Natural killer cell (primary cell): ENCODE measurements at regions not wholly inside any gene's neighbourhood (a gene's known extent, or its start where the extent isn't known, plus 50 kb on each side); places are given as distances from the start of the nearest gene placed in this dataset.

Experiments used
- ATAC-seq, 3 donors: fragments of 150-1000 bp in 2 of 3; fragments of 200-7000 bp in 1 of 3; cut with Tn5 transposase; 1 replicate in 1 of 3; 2 replicates in 2 of 3; pipeline ENCODE4 v1.10.0; 2021; ENCODE audit warnings: mild to moderate bottlenecking in 2 of 3, moderate library complexity in 2 of 3
- DNase-seq, 2 donors: peaks; one replicate each; pipeline versions ENCODE4 v3.0.0 to v3.0.0-alpha.2; 2013 to 2021; ENCODE audit warnings: mixed read lengths in 1 of 2
- H3K27ac ChIP-seq: one replicate; pipeline ENCODE4 v1.5.1; 2013; ENCODE audit warnings: mild to moderate bottlenecking, low read length
- H3K27me3 ChIP-seq: one replicate; pipeline ENCODE4 v1.6.1; 2013; ENCODE audit warnings: low read length; ENCODE audit not compliant: control insufficient read depth, insufficient read depth
- H3K36me3 ChIP-seq: one replicate; pipeline ENCODE4 v1.6.1; 2013; ENCODE audit warnings: low read length; ENCODE audit not compliant: control insufficient read depth, insufficient read depth
- H3K4me1 ChIP-seq: one replicate; pipeline ENCODE4 v1.6.1; 2013; ENCODE audit warnings: low read length; ENCODE audit not compliant: control insufficient read depth, insufficient read depth
- H3K4me3 ChIP-seq: one replicate; pipeline ENCODE4 v1.5.1; 2013; ENCODE audit warnings: low read length
- H3K9me3 ChIP-seq: one replicate; pipeline ENCODE4 v1.6.1; 2013; ENCODE audit warnings: low read length; ENCODE audit not compliant: control insufficient read depth, insufficient read depth
- H3K27ac Mint-ChIP-seq, 2 donors: one replicate each; pipeline ENCODE4 v1.8.0; 2022; ENCODE audit warnings: mild to moderate bottlenecking in 2 of 2, mixed read lengths in 2 of 2, moderate library complexity in 1 of 2
- H3K27me3 Mint-ChIP-seq, 2 donors: one replicate each; pipeline ENCODE4 v1.8.0; 2022; ENCODE audit warnings: low read depth in 2 of 2, mixed read lengths in 2 of 2
- H3K36me3 Mint-ChIP-seq: one replicate; pipeline ENCODE4 v1.8.0; 2022; ENCODE audit warnings: mixed read lengths
- H3K4me1 Mint-ChIP-seq, 2 donors: one replicate each; pipeline ENCODE4 v1.8.0; 2022; ENCODE audit warnings: mixed read lengths in 2 of 2
- H3K4me3 Mint-ChIP-seq: one replicate; pipeline ENCODE4 v1.8.0; 2022; ENCODE audit warnings: mild to moderate bottlenecking, moderate library complexity, mixed read lengths
- H3K9me3 Mint-ChIP-seq, 2 donors: one replicate each; pipeline ENCODE4 v1.8.0; 2022; ENCODE audit warnings: mixed read lengths in 2 of 2
- WGBS: methylation state at CpG from one replicate; pipeline ENCODE4 v1.1.7; 2013; ENCODE audit warnings: missing lambda C conversion rate; ENCODE audit not compliant: insufficient coverage; 5-methylcytosine and 5-hydroxymethylcytosine counted together
- intact Hi-C: fragments of 100-400 bp; cut with micrococcal nuclease; formaldehyde crosslinking; loops from one replicate; pipeline ENCODE4 v1.14.2; 2022
- TF ChIP-seq, protein P1 (sequence below): fragments of 200-600 bp; IDR thresholded peaks from one replicate; pipeline ENCODE4 v1.8.0; 2022; ENCODE audit warnings: antibody characterized with exemption

DNA sequence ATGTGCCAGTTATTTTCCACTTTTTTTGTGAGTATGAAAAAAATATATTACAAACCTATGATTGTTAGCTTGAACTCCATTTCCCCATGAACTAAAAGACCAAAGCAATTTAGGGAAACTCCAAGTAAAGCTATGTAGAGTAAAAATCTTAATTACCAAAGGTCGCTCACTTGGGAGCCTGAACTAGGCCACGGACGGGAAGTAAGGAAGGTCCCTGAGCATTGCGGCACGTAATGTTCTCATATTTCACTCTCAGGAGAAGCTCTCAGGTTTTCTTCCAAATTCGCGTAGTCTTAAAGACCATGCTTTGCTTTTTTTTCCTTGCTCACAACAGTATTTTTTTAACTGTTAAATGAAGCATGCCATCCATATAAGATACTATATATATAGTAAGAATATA lies 215.3 kb upstream of the RARB start:
- H3K4me1 ChIP-seq, result no peaks in the 10 kb centered on the region
- H3K4me3 ChIP-seq, result no peak overlapping the region
- WGBS, result 97% methylated on average over 7 of the region's 7 CpGs
- H3K27me3 ChIP-seq, result no peaks in the 10 kb centered on the region
- ATAC-seq (no peak), DNase-seq (no peak)
- Mint-ChIP-seq H3K9me3 (no peaks in the 10 kb centered on the region), H3K36me3 (no peaks in the 10 kb centered on the region), H3K27me3 (no peaks in the 10 kb centered on the region), H3K4me1 (no peaks in the 10 kb centered on the region), H3K27ac (no peak overlapping the region), H3K4me3 (no peak overlapping the region)
- TF ChIP-seq, protein P1, sequence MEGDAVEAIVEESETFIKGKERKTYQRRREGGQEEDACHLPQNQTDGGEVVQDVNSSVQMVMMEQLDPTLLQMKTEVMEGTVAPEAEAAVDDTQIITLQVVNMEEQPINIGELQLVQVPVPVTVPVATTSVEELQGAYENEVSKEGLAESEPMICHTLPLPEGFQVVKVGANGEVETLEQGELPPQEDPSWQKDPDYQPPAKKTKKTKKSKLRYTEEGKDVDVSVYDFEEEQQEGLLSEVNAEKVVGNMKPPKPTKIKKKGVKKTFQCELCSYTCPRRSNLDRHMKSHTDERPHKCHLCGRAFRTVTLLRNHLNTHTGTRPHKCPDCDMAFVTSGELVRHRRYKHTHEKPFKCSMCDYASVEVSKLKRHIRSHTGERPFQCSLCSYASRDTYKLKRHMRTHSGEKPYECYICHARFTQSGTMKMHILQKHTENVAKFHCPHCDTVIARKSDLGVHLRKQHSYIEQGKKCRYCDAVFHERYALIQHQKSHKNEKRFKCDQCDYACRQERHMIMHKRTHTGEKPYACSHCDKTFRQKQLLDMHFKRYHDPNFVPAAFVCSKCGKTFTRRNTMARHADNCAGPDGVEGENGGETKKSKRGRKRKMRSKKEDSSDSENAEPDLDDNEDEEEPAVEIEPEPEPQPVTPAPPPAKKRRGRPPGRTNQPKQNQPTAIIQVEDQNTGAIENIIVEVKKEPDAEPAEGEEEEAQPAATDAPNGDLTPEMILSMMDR, result no peak
- no peak overlapping the region for H3K27ac ChIP-seq
- no peaks in the 10 kb centered on the region for H3K9me3 ChIP-seq
- intact Hi-C loops, result no loop called here
- no peaks in the 10 kb centered on the region for H3K36me3 ChIP-seq

DNA sequence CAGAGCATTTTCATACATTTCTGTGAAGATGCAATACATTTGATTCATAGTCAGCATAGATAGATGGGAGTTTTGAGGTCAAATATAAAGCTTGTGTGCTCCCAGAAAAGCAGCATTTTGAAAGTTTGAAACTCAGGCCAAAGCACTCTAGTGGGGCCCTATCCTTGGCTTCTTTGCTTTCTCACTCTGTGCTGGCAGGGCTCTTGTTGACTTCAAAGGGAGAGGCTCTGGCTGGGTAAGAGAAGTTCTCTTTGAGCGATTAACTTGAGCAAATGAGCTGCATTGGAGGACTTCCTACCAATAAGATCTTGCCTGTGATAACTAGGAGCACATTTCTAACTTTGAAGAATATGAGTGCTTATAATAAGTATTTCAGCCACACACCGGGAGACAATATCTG lies 214.0 kb upstream of the RARB start:
- Mint-ChIP-seq H3K36me3 (no peaks in the 10 kb centered on the region), H3K27me3 (no peaks in the 10 kb centered on the region), H3K27ac (no peak overlapping the region), H3K4me1 (no peaks in the 10 kb centered on the region), H3K4me3 (no peak overlapping the region), H3K9me3 (peaks cover 2% of the 10 kb centered on the region in 2 donors)
- intact Hi-C loops, result no loop called here
- no peaks in the 10 kb centered on the region for H3K9me3 ChIP-seq
- no peak overlapping the region for H3K27ac ChIP-seq
- TF ChIP-seq, protein P1, result no peak
- DNase-seq, result no peak
- no peaks in the 10 kb centered on the region for H3K36me3 ChIP-seq
- H3K27me3 ChIP-seq, result no peaks in the 10 kb centered on the region
- ATAC-seq, result no peak
- 86% methylated on average over 1 of the region's 2 CpGs for WGBS
- H3K4me3 ChIP-seq, result no peak overlapping the region
- no peaks in the 10 kb centered on the region for H3K4me1 ChIP-seq

DNA sequence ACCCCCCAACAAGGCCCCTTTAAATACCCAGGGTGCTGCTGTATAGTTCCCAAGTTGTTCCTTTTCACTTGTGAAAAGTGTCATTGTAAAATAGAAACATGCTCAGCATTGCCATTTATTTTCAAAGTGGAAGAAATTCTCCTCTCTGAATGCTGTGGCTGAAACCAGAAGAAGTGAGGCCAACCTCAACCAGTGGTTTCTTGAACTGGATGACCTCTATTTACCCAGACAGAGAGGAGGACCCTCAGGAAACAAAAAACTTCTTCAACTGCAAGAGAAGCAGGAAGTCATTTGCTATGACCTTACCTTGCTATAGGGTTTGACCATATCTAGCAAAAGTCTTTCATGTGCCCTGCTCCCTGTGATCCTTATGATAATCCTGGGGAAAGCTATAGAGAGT lies 209.7 kb upstream of the RARB start:
- Histone ChIP-seq H3K36me3 (no peaks in the 10 kb centered on the region), H3K4me1 (no peaks in the 10 kb centered on the region), H3K9me3 (no peaks in the 10 kb centered on the region), H3K4me3 (no peak overlapping the region), H3K27ac (no peak overlapping the region), H3K27me3 (no peaks in the 10 kb centered on the region)
- DNase-seq (no peak), ATAC-seq (no peak)
- Mint-ChIP-seq H3K36me3 (no peaks in the 10 kb centered on the region), H3K4me1 (no peaks in the 10 kb centered on the region), H3K27me3 (no peaks in the 10 kb centered on the region), H3K27ac (no peak overlapping the region), H3K4me3 (no peak overlapping the region), H3K9me3 (peaks cover 2% of the 10 kb centered on the region in 2 donors)
- intact Hi-C loops, result no loop called here
- TF ChIP-seq, protein P1, result no peak

DNA sequence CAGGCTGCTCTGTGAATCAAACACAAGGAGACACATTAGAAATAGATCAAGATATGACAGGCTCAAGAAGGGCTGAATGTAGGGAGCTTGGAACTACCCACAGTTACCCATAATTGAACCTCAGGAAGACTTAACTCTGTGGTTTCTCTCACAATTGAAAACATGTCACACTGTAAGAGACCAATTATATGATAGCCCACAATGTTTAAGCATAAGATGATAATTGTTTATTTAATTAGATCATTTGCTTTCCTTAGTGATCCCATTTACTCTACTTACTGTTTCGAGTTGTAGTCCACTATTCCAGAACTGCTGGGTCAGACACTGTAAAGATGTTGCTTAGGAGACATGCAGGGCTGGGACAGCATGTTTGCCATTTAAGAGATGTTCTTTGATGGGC lies 201.3 kb upstream of the RARB start:
- 29% methylated on average over 1 of the region's 1 CpG for WGBS
- H3K4me1 ChIP-seq, result no peaks in the 10 kb centered on the region
- no peaks in the 10 kb centered on the region for H3K4me1 Mint-ChIP-seq

More for the DNA sequence above, 201.3 kb upstream of the RARB start:
- H3K4me3 Mint-ChIP-seq, result no peak overlapping the region
- Histone ChIP-seq H3K27me3 (no peaks in the 10 kb centered on the region), H3K36me3 (no peaks in the 10 kb centered on the region), H3K27ac (no peak overlapping the region), H3K9me3 (no peaks in the 10 kb centered on the region), H3K4me3 (no peak overlapping the region)
- ATAC-seq (no peak), DNase-seq (no peak)
- H3K36me3 Mint-ChIP-seq, result no peaks in the 10 kb centered on the region
- no peaks in the 10 kb centered on the region for H3K9me3 Mint-ChIP-seq
- TF ChIP-seq, protein P1, result no peak
- H3K27ac Mint-ChIP-seq, result no peak overlapping the region
- intact Hi-C loops, result no loop called here
- no peaks in the 10 kb centered on the region for H3K27me3 Mint-ChIP-seq
